GM21360 (cell line): ENCODE measurements at regions not wholly inside any gene's neighbourhood (a gene's known extent, or its start where the extent isn't known, plus 50 kb on each side); places are given as distances from the start of the nearest gene placed in this dataset.

ENCODE experiments used
- ATAC-seq: cut with Tn5 transposase; IDR thresholded peaks from one replicate; pipeline ENCODE4 v1.9.1; 2021; ENCODE audit warnings: mild to moderate bottlenecking, moderate library complexity; ENCODE audit not compliant: unreplicated experiment

- no peak for ATAC-seq
Observed at GRCh38 chr5:105807290-105807689, 1863.4 kb downstream of the EFNA5 start.

DNA sequence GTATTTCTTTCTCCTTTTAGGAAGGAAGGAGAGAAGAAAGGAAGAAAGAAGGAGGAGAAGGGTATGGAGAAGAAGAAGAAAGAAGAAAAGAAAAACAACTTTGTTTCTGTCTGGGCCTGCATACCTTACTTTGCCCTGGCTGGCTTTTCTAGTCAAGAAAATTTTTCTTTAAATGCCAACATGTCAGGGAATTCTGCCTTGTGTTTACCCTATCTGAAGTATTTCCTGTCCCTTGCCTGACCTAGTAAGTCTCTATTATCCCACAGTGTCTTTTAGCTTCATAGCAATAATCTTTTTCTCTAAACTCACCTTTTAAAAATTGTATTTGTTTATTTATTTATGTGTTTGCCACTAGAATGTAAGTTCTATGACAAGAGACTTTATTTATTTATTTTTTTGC, 1864.1 kb downstream of the EFNA5 start:
- no peak for ATAC-seq

DNA sequence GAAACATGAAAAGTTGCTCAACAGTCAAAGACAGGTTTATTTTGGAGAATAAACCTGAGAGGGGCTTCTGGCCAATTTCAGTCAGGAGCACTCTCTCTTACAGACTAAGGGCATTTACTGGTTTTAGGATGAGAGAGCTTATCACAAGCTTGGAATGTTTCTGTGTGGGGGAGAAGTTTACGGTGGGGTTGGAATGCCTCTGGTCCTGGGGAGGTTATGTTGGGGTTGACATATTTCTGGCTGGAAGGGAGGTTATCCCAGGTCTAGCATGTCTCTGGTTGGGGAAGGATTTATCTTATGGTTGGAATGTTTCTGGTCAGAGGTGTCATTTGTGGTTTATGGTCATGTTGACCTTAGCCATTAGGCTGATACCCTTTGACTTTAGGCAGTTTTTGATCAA, 1867.3 kb downstream of the EFNA5 start:
- ATAC-seq: no peak

GRCh38 chr5:105794578-105794977, 1876.2 kb downstream of the EFNA5 start:
- ATAC-seq: no peak

GRCh38 chr5:105789246-105789645, 1881.5 kb downstream of the EFNA5 start:
- ATAC-seq: no peak

- no peak for ATAC-seq
Observed at GRCh38 chr5:105783811-105784210, 1886.9 kb downstream of the EFNA5 start.

GRCh38 chr5:105782501-105782900, 1888.2 kb downstream of the EFNA5 start:
- no peak for ATAC-seq

GRCh38 chr5:105773241-105773640, 1897.5 kb downstream of the EFNA5 start:
- no peak for ATAC-seq

DNA sequence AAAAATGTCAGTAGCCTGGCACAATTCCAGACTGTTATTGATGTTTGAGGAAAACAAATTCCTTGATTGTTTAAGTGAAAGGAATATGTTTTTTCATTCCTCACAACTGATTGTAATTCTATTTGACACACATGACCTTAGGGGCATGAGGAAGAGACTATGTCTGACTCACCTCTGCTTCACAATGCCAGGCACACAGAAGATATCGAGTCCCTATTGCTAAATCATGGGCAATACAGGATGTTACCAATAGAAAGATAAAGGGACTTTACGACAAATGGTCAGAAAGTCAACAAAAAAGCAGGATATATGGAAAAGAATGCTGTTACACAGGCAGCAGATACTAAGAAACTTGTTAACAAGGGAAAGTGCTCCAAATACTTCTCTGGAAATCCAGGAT, 1903.5 kb downstream of the EFNA5 start:
- no peak for ATAC-seq

DNA sequence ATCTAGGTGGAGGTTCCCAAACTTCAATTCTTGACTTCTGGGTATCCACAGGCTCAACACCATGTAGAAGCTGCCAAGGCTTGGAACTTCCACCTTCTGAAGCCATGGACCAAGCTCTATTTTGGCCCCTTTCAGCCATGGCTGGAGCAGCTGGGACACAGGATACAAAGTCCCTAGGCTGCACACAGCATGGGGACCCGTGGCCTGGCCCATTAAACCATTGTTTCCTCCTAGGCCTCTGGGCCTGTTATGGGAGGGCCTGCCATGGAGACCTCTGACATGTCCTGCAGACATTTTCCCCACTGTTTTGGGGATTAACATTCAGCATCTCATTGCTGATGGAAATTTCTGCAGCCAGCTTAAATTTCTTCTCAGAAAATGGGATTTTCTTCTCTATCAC, 1908.0 kb downstream of the EFNA5 start:
- no peak for ATAC-seq

DNA sequence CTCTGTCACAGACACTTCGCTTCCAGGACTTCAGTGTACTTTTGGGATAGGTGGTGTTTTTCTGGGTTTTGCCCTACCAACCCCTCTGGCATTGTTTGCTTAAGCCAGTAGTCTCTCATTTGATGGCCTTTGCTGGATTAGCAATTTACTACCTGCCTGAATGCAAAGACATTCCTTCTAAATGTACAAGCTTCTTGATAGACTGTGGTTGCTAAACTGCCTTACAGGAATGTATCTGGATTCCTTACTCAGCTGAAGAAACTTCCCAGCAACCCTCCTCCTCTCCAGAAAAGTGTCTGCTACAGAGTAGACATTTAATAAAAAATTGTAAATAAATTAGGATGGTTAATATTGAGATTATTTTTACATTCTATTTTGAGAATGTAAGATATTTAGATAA, 1916.7 kb downstream of the EFNA5 start:
- no peak for ATAC-seq

GRCh38 chr5:105752801-105753200, 1917.9 kb downstream of the EFNA5 start:
- no peak for ATAC-seq

GRCh38 chr5:105751908-105752307, 1918.8 kb downstream of the EFNA5 start:
- no peak for ATAC-seq

GRCh38 chr5:105745111-105745510, 1925.6 kb downstream of the EFNA5 start:
- ATAC-seq: no peak

DNA sequence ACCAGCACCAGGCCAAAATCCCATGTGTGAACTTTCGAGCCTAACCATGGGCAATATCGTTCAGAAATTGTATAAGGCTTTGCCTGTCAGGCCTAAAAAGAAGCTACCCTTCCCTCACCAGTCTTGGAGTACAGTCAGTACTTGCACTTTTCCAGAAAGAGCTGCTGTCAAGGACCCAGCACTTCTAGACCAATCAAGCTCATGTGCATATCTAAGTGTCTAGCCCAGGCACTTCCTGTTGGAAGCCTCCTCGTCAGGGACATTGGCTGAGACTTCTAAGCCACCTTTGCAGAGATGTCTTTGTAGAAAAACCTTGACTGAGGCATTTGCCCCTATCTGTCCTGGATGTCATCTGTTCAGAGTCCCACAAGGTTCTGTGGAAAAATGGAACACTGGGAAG, 1930.5 kb downstream of the EFNA5 start:
- no peak for ATAC-seq

GRCh38 chr5:105739732-105740131, 1931.0 kb downstream of the EFNA5 start:
- no peak for ATAC-seq

DNA sequence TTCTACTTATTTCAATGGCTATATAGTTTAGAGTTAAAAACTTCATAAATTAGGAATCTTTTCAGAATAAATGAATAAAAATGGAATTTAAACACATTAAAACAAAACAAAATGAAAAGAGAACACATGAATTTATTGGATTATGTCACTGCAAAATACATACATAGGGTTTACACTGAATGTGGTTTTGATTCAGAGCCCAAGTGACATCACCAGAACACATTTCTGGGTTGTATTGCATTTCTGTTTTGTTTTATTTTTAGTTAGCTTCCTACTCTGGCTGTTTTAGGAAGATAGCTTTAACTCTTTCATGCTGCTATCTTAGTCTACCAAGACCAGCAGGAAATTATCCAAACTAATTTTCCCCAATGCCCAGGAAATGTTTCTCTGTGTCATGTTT, 1935.0 kb downstream of the EFNA5 start:
- no peak for ATAC-seq

DNA sequence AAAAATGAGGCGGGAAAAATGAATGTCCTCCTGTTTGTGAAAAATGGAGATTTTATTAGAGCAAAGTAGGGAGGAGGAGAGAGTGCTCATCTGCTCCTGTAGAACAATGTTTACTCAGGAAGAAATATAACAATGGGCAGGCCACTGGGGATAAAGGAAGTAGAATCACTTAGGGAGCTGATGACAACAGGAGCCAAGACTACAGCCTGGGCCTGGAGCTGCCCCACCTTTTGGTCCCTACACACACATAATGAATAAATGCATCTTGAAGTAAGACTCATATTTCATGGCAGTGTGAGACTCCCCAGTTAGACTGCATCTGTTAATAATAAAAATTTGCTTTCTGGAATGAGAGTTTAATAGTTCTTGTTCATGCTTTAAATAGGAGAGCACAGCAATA, 1939.8 kb downstream of the EFNA5 start:
- ATAC-seq: no peak

GRCh38 chr5:105726093-105726492, 1944.6 kb downstream of the EFNA5 start:
- ATAC-seq: no peak

DNA sequence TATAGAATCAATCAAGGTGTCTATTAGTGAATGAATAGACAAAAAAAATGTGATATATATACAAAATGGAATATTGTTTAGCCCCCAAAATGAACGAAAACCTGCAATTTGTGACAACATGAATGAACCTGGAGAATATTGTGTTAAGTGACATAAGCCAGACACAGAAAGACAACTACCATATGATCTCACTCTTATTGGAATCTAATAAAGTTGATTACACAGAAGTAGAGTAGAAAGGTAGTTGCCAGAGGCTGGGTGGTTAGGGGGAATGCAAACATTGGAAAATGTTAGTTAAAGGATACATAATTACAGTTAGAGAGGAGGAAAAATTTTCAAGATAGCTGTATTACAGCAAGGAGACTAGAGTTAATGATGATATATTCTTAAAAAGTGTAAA, 1962.3 kb downstream of the EFNA5 start:
- no peak for ATAC-seq

GRCh38 chr5:105702323-105702722, 1968.4 kb downstream of the EFNA5 start:
- ATAC-seq: no peak

DNA sequence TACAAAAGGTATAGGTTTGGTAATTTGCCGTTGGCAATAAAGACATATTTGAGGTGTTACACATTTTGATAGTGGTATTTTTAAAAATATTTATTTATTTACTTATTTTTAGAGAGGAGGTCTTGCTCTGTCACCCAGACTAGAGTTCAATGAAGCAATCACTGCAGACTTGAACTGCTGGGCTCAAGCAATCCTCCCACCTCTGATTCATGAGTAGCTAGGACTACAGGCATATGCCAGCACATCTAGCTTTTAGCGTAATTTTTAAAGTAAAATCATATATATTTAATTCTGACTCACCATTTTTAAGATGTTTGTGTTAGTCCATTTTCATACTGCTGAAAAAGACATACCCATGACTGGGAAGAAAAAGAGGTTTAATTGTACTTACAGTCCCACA, 1974.3 kb downstream of the EFNA5 start:
- no peak for ATAC-seq

DNA sequence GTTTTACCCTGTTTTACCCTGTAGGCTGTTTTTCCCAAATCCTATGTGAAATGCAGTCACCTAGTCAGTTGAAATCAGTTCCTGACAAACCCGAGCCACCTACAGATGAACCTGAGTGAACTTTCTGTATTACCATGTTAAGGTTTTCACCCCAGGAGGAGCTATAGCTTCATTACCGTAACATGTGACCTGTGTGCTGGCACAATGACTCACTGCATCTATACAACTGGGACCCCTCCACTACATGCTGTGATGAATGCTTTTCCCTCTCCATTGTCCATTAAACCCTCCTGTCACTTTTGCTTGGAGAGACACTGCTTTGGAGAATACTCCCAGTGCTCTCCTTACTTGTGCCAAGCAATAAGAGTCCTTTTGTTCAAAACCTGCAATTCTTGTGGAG, 1974.8 kb downstream of the EFNA5 start:
- no peak for ATAC-seq

DNA sequence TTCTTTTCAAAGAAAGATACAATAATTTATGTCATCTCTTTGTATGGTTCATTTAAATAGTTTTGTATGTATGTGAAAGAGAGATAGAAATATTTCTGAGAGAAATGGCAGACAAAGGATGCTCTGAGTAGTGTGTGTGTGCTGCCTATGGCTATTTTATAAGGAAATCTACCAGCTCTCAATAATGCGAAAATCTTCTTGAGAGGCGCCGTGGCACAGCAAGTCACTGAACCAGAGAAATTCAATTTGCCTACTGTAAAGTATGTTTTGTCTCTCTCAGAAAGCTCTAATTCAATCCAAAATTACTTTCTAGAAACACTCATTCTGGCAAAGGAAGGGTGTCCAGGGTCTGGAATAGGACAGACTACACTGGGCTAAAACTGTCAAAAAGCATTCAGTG, 1981.1 kb downstream of the EFNA5 start:
- ATAC-seq: no peak
